ENCODE measurements at regions not wholly inside any gene's neighbourhood (a gene's known extent, or its start where the extent isn't known, plus 50 kb on each side); places are given as distances from the start of the nearest gene placed in this dataset.

DNA sequence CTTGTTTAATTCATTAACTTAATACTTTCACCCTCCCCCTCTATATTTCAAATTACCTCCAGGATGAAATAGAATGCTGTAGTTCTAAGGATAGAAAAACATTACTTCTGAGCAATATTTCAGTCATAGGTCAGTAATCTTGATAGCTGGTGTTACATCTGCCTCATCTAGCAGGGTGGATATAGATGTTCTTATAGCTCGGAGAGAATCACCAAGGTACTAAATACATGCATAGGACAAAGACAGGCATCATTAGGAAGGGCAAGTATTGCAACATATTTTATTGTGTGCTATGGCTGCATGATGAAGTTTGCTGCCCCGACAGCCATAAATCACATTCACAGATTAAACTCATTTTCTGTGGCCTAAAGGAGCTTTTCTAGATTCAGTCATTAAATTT is 601.0 kb downstream of the FGF9 start:
- no peak for TF ChIP-seq EZH2phosphoT487 (IDR thresholded peaks at IDR 0.05; ENCODE audit: unreplicated experiment)
- no peak for TF ChIP-seq NANOG (IDR thresholded peaks at IDR 0.05; ENCODE audit: borderline replicate concordance)
- TF ChIP-seq, protein P1, sequence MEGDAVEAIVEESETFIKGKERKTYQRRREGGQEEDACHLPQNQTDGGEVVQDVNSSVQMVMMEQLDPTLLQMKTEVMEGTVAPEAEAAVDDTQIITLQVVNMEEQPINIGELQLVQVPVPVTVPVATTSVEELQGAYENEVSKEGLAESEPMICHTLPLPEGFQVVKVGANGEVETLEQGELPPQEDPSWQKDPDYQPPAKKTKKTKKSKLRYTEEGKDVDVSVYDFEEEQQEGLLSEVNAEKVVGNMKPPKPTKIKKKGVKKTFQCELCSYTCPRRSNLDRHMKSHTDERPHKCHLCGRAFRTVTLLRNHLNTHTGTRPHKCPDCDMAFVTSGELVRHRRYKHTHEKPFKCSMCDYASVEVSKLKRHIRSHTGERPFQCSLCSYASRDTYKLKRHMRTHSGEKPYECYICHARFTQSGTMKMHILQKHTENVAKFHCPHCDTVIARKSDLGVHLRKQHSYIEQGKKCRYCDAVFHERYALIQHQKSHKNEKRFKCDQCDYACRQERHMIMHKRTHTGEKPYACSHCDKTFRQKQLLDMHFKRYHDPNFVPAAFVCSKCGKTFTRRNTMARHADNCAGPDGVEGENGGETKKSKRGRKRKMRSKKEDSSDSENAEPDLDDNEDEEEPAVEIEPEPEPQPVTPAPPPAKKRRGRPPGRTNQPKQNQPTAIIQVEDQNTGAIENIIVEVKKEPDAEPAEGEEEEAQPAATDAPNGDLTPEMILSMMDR (conservative IDR thresholded peaks at IDR 0.05; ENCODE audit: low read depth in 2 of 2) = no peak
- TF ChIP-seq POLR2AphosphoS5 (IDR thresholded peaks at IDR 0.05; ENCODE audit: low read depth) = no peak

Data from GM23338 (cell line).